DLD1 (cell line): ENCODE measurements at regions not wholly inside any gene's neighbourhood (a gene's known extent, or its start where the extent isn't known, plus 50 kb on each side); places are given as distances from the start of the nearest gene placed in this dataset.
"Not testable (repeated sequence)": the region's sequence is repeated elsewhere in the genome, so short reads cannot be mapped to it uniquely, and the experiment has no call there.

Source experiments
- in situ Hi-C: cut with HindIII; loops from 2 replicates; pipeline ENCODE4 v1.10.0; 2017; ENCODE audit warnings: low sequenced_read_pairs

DNA sequence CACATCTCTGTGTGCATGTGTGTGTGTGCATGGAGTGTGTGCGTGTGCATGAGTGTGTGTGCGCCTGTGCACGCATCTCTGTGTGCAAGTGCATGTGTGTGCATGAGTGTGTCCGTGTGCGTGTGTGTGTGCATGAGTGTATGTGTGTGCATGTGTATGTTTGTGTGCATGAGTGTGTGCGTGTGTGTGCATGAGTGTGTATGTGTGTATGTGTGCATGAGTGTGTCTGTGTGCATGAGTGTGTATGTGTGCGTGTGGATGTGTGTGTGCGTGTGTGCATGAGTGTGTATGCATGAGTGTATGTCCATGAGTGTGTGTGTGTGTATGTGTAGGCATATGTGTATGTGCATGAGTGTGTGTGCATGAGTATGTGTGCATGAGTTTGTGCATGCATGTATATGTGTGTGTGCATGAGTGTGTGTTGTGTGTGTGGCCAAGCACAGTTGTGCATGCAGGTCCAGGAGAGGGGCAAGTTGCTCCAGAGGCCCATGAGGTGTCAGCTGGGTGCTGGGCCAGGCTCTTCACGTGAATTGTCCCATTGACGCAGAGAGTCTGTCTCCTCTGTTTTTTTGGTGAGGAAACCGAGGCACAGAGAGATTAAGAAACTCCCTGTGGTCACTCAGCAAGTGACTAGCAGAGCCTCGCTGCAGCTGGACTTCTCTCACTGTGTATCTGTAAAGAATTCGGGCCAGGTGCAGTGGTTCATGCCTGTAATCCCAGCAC is 75.5 kb downstream of the ASB1 start:
- in situ Hi-C loops, result no loop called here

DNA sequence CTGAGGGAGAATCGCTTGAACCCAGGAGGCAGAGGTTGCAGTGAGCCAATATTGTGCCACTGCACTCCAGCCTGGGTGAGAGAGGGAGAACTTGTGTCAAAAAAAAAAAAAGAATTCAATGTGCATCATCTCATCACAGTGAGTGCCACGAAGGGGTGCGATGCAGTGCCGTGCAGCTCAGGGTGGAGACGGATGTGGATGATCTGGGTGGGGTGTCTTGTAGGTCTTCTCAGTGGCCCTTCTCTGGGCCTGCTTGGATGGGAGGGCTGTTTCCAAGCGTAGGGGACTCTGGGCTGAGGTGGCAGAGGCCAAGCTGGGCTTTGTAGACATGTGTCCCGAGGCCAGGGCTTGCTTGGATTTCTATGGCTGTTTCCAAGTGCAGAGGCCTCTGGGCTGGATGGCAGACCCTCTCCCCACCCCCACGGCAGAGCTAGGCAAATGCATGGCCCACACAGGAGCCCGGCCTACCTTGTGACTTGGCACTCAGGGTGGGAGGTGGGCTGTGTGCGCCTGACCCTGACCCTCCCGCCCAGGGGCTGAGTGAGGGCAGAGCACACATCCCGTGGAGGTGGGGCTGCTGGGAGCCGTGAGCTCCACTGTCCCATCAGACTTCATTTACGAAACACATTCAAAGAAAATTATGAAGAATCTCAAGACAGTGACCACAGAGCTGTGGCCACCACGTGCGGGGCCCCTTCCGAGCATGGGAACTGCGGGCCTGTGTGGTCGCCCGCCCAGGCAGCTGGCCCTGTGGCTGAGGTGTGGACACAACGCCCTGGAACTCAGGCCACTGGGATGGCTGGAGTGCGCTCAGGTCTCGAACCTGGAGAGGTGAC is 76.4 kb downstream of the ASB1 start:
- in situ Hi-C loops, result no loop called here

DNA sequence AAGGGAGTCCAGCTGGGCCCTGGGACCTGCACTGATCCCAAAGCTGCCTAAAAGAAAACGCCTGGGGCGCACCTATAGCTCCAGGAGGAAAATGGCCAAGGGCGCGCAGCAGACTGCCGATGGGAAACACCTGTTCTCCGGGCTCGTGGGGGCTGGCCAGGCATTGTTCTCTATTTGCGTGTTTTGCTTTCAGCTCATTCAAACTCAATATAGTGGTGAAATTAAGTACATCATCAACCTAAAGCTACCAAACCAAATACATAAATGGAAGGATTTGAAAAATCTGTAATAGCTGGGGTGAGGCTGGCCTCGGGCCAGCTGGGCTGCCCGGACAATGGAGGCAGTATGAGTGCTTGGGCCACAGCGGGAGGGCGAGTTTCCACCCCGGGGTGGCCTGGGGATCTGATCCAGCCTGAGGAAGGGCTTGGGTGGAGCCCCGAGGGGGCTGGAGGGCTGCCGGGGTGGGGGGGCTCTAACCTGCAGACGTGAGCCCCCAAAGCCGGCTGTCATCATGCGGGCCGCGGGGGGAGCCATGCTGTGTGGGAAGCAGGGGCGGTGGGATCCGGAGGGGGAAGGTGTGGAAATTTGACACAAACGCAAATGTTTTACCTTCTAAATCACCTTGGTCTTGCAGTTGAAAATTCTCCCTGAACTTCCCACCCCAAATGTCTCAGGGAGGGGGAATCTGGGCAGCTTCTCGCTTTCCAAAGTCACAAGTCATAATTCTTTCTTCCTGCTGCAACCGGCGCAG is 77.6 kb downstream of the ASB1 start:
- in situ Hi-C loops, result no loop called here

DNA sequence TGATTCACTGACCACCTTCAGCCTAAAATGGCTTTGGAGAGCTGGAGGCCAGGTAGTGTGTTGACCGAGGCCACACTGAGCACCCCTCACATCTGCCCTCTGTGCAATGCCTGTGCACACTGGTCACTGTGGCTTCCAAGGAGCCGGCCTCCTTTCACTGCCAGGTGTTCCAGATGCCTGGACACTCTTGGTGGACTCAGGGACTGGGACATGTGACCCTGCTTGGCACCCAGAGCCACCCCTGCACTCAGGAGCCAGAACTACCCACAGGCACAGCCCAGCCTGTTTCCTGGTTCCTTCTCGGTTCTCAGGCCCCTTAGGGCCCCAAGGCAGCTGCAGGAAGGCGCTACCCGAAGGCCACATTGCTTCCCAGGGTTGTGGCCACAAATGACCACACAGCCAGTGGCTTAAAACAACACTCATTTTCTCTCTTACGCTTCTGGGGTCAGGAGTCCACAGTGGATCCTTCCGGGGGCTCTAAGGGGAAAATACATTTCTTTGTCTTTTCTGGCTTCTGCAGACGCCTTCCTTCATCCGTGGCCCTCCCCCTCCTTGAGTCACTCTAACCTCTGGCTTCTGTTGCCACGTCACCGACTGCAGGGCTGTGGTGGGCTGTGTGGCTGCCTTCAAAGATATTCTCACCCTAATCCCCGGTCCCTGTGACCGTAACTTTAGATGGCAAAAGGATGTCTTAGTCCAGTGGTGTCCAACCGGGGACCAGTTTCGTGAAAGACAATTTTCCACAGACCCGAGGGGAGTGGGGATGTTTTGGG is 78.6 kb downstream of the ASB1 start:
- in situ Hi-C loops, result no loop called here

DNA sequence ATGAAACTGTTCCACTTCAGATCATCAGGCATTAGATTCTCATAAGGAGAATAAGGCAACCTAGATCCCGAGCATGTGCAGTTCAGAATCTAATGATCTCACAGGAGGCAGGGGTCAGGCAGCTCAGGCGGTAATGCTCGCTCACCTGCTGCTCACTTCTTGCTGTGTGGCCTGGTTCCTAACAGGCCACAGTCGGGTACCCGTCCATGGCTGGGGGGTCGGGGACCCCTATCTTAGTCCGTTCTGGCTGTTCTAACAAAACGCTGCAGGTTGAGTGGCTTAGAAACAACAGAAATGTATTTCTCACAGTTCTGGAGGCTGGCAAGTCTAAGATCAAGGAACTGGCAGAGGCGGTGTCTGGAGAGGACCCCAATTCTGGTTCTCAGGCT is 79.2 kb downstream of the ASB1 start:
- in situ Hi-C loops, result no loop called here

DNA sequence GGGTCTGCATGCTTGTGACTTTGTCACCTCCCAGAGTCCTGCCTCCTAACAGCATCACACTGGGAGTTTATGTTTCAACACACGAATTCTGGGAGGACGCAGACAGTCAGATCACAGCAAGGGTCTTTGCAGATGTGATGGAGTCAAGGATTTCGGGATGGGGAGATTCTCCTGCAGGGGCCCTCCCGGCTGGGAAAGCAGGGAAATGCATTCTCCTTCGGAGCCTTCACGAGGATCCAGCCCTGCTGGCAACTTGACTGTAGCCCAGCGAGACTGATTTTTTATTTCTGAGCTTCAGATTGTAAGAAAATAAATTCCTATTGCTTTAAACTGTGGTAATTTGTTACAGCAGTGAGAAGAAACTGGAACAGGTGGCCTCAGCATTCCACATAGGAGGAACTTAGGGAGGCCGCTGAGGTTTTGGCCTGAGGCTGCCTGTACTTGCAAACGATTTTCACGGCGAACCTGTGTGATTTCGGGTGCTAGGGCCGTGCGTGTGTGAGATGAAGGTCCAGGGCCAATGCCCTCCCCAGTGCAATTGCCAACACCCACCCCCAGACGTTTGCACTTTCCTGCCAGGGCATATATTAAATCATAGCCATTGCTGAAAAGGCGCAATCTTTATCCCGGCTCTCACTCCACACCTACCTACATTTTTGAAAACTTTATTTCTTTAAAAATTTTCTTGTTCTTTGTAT is 79.8 kb downstream of the ASB1 start:
- in situ Hi-C loops, result no loop called here

DNA sequence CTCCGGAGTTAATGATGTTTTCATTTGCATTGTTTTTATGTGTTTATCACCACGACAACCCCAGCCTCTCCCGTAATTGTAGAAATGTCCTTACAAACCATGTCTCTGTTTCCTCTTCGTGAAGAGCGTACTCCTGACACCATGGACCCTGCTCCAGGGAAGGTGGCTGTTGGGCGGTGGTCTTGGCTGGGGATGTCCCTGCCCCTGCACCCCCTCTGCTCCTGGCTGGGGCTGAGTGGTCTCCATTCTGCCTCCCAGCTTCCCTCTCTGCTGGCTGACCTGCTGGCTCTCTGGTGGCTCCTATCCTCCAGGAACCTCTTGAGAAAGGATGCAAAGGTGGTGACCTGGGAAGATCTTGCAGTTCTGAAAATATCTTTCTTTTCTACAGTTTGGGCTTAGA is 81.1 kb downstream of the ASB1 start:
- in situ Hi-C loops, result no loop called here

DNA sequence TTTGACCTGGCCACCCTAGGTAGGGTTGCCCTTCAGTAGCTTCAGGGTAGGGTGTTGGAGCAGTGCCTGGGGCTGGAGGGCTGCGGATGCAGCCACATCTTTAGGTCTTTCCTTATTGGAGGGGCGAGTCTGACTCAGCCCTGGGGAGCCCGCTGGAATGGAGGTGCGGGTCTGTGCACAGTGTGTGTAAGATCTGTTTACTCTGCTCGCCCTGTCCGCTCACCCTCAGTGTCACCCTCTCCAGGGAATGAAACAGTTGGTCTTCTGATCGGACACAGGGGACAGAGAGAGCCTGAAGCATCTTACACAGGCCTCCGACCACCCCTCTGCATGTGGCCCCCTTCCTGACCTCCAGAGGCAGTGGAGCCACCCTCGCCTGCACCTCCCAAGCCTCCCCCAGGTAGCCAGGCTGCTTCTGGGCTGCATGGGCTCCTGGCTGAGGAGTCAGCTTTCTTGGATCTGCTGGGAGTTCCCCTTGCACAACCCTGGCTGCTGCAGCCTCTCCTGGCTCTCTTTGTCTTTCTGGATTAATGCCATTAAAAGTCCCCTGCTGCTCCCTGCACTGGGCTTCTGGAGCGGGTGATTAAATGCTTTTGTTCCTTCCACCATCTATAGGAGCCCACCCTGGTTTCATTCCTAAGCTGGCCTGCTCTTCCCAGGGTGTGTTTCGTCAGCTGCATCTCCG is 82.6 kb downstream of the ASB1 start:
- in situ Hi-C loops, result no loop called here

DNA sequence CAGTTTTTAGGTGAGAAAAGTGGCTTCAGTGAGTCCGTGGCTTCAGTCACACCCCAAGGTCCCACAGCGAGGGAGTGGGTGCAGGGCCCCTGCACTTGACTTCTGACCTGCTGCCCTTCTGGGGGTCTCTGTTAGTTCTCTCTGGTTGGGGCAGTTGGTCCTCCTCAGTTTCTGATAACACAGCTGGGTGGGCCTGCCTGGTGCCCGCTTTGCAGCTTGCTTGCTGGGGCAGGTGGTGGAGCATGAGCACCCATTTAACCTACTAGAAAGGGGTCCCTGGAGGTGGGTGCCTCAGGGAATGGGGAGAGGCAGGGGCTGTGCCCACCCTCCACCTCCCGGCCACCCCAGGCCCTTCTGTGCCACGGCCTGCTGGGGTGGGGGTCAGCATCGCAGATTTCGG is 83.2 kb downstream of the ASB1 start:
- in situ Hi-C loops, result no loop called here

DNA sequence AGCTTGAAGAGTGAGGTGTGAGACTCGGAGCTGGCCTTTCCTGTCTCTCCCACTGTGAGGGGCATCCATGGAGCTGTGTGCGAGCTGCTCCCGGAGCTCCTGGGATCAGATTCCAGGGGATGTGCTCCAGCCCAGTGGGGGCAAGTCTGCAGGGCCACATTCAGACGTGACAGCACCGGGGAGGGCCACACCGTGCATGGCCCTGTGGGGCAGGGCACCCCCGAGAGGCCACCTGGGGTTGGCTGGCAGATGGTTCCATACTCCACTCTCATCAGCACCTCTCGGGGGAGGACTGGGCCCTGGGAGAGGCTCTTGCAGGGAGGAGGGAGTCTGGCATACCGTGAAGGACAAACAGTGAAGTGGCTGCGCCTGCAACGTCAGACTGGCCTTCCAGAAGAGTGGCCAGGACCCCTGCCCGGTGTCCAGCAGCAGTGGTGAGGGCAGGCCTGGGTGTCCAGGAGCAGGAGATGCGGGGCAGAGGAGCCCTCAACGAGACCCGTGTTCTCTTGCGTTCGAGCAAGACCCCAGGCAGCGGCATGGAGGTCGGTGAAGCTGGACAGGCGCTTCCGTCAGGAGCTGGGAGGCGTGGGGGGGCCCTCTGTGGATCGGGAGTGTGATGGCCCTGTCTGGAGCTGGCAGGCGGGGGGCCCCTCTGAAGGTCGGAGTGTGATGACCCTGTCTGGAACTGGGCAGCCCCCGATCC is 84.3 kb downstream of the ASB1 start:
- in situ Hi-C loops, result no loop called here

DNA sequence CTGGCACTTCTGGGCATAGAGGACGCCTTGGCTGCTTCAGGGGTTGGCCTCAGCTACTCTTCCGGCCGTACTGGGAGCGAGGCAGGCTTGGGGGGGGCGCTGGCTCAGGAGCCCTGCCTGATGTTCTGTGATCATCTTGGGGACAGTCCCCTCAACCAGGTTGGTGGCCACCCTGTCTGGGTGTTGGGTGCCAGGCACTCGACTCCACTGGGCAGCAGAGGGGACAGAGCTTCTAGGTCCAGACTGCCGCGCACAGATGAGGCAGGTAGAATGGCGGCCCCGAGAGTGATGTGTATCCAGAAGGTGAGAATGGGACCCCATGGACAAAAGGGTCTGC is 84.9 kb downstream of the ASB1 start:
- in situ Hi-C loops, result no loop called here

DNA sequence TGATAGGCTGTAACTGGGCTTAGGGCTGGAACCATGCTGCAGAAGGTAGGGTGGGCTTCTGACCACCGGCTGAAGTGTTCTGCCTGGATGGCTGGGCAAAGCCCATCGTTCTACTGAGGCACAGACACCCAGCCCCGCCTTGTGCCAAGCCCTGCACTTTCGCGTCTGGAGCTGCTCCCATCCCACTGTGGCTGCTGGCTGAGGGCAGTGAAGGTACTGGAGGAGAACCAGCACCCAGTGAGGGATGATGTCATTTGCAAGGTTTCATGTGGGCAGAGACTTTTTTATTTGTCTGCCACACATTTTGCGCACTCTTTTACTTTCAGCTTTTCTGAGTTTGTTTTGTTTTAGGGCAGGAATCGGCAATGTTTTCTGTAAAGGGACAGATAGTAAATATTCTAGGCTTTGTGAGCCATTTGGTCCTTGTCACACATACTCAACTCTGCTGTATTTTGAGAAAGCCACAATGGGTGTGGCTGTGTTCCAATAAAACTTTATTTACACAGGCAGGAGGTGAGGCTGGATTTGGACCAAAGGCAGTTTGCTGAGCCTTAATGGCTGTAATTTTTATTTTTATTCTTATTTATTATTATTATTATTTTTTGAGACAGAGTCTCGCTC is 85.6 kb downstream of the ASB1 start:
- in situ Hi-C loops, result no loop called here

DNA sequence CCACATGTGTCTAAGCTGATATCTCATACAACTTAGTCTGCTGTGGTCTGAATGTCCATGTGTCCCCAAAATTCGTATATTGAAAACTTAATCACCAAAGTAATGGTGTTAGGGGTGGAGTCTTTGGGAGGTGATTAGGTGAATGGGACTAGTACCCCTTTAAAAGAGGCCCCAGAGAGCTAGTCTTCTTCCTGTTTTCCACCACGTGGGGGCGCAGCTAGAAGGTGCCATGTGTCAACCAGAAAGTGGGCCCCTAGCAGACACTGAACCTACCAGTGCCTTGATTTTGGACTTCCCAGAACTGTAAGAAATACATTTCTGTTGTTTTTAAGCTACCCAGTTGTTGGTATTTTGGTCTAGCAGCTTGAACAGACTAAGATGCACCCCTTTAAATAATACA is 86.6 kb downstream of the ASB1 start:
- in situ Hi-C loops, result no loop called here

DNA sequence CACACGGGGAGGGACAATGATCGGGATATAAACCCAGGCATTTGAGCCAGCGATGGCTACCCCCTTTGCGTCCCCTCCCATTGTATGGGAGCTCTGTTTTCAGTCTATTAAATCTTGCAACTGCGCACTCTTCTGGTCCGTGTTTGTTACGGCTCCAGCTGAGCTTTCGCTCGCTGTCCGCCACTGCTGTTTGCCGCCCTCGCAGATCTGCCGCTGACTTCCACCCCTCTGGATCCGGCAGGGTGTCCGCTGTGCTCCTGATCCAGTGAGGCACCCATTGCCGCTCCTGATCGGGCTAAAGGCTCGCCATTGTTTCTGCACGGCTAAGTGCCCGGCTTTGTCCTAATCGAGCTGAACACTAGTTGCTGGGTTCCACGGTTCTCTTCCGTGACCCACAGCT is 87.3 kb downstream of the ASB1 start:
- in situ Hi-C loops, result not testable (repeated sequence)

DNA sequence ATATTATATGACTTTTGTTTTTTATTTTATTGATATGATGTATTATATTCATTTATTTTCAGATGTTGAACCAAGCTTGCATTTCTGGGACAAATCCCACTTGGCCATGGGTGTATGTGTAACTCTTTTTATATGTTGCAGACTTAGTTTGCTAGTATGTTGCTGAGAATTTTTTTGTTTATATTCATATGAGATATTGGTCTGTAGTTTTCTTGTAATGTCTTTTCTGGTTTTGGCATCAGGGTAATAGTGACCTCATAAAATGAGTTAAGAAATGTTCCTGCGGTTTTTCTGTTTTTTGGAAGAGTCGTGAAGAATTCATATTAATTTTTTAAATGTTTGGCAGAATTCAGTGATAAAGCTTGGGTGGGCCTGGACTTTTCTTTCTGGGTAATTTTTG is 88.7 kb downstream of the ASB1 start:
- in situ Hi-C loops, result loop anchor here (5.0 kb wide), 1 partner anchor 52 kb away; no protein-coding TSS in a partner anchor

DNA sequence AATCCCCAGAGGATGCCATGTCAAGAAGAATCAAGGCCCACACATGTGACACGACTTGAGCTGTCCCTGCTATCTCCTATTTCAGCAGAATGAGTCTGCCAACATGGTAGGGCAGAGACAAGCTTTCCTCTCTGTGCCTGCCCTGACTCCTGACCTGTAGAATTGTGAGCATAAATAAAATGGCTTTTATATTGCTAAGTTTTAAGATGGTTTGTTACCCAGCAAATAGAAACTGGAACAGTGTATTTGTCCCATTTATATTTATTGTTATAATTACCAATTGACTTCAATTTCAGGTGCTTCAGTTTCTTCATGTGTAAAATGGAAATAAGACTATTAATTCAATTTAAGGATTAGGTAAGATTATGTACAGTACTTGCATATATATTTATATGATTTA is 90.5 kb downstream of the ASB1 start:
- in situ Hi-C loops, result loop anchor here (5.0 kb wide), 1 partner anchor 50 kb away; no protein-coding TSS in a partner anchor

DNA sequence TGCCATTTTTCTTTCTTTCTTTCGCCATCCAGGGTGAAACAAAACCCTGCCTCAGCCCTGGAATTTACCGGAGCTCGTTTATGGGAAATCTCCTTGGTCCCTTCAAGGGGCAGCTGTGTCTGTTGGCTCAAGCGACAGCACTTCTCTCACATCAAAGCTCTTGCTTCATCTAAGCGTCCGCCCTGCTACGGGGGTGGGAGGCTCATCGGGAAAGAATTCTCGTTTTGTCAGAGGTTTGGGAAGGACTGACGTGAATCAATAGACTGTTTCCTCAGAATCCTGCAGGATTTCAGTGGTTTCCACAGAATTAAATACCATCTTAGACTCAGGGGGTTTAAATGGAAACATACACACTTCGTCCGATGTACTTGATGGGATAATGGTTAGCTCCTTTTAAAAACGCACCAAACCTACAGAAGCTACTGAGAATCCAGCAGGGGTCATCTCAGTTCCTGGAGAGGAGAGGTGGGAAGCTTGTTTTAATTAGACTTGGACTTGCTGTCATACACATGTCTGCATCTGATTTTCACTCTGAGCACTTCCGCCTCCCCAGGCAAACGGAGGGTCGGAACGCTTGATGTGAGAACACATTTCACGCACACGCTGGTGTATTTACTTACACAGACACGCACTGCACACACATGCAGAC is 91.6 kb downstream of the ASB1 start:
- in situ Hi-C loops, result loop anchor here (5.0 kb wide), 1 partner anchor 49 kb away; no protein-coding TSS in a partner anchor

DNA sequence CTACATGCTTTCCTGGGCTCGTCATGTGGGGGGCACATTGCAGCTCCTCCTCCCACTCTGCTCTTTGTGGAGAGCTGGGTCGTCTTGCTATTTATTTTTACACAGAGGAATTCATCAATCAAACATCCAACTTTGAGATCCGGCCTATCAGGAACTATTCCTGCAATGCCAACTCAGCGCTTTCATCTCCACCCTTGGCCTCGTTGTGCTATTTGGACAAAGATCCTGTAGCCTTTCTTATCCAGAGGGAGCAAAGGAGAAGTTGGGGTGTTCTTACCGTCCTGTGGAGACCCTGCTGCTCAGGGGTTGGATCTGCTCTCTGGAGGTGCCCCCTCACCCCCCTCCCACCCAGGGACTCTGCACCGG is 92.1 kb downstream of the ASB1 start:
- in situ Hi-C loops, result loop anchor here (5.0 kb wide), 1 partner anchor 48 kb away; no protein-coding TSS in a partner anchor
